ENCODE measurements at regions not wholly inside any gene's neighbourhood (a gene's known extent, or its start where the extent isn't known, plus 50 kb on each side); places are given as distances from the start of the nearest gene placed in this dataset.

GRCh38 chr20:62555642-62556420 is 80.0 kb upstream of the GATA5 start:
- Histone ChIP-seq H3K9me3 (ENCODE audit: control insufficient read depth, insufficient read depth, low read length) (no peaks in the 10 kb centered on the region), H3K9ac (ENCODE audit: low read depth, low read length) (no peak overlapping the region), H3K4me1 (ENCODE audit: control insufficient read depth, insufficient read depth, low read length) (peaks cover 2% of the 10 kb centered on the region), H3K4me3 (ENCODE audit: low read depth, low read length) (no peak overlapping the region), H3K27me3 (ENCODE audit: control insufficient read depth, insufficient read depth, low read length) (peaks cover 4% of the 10 kb centered on the region), H3K36me3 (ENCODE audit: control insufficient read depth, insufficient read depth, low read length) (no peaks in the 10 kb centered on the region)

- Histone ChIP-seq H3K4me3 (ENCODE audit: low read depth, low read length) (no peak overlapping the region), H3K36me3 (ENCODE audit: control insufficient read depth, insufficient read depth, low read length) (no peaks in the 10 kb centered on the region), H3K4me1 (ENCODE audit: control insufficient read depth, insufficient read depth, low read length) (no peaks in the 10 kb centered on the region), H3K9ac (ENCODE audit: low read depth, low read length) (no peak overlapping the region), H3K9me3 (ENCODE audit: control insufficient read depth, insufficient read depth, low read length) (no peaks in the 10 kb centered on the region), H3K27me3 (ENCODE audit: control insufficient read depth, insufficient read depth, low read length) (no peaks in the 10 kb centered on the region)
These were observed 81.7 kb upstream of the GATA5 start for GRCh38 chr20:62557462-62557861.

GRCh38 chr20:62557999-62558408 is 82.2 kb upstream of the GATA5 start:
- Histone ChIP-seq H3K9me3 (ENCODE audit: control insufficient read depth, insufficient read depth, low read length) (no peaks in the 10 kb centered on the region), H3K4me3 (ENCODE audit: low read depth, low read length) (no peak overlapping the region), H3K36me3 (ENCODE audit: control insufficient read depth, insufficient read depth, low read length) (no peaks in the 10 kb centered on the region), H3K4me1 (ENCODE audit: control insufficient read depth, insufficient read depth, low read length) (no peaks in the 10 kb centered on the region), H3K27me3 (ENCODE audit: control insufficient read depth, insufficient read depth, low read length) (no peaks in the 10 kb centered on the region), H3K9ac (ENCODE audit: low read depth, low read length) (no peak overlapping the region)

- H3K4me3 ChIP-seq (ENCODE audit: low read depth, low read length) = no peak overlapping the region
- H3K4me1 ChIP-seq (ENCODE audit: control insufficient read depth, insufficient read depth, low read length) = no peaks in the 10 kb centered on the region
- H3K9me3 ChIP-seq (ENCODE audit: control insufficient read depth, insufficient read depth, low read length) = no peaks in the 10 kb centered on the region
- no peaks in the 10 kb centered on the region for H3K27me3 ChIP-seq (ENCODE audit: control insufficient read depth, insufficient read depth, low read length)
- H3K36me3 ChIP-seq (ENCODE audit: control insufficient read depth, insufficient read depth, low read length) = no peaks in the 10 kb centered on the region
- H3K9ac ChIP-seq (ENCODE audit: low read depth, low read length) = no peak overlapping the region
These were observed 83.0 kb upstream of the GATA5 start for GRCh38 chr20:62558779-62559178.

GRCh38 chr20:62560162-62560561 is 82.1 kb upstream of the SLCO4A1 start:
- Histone ChIP-seq H3K36me3 (ENCODE audit: control insufficient read depth, insufficient read depth, low read length) (no peaks in the 10 kb centered on the region), H3K4me3 (ENCODE audit: low read depth, low read length) (no peak overlapping the region), H3K27me3 (ENCODE audit: control insufficient read depth, insufficient read depth, low read length) (no peaks in the 10 kb centered on the region), H3K9ac (ENCODE audit: low read depth, low read length) (no peak overlapping the region), H3K4me1 (ENCODE audit: control insufficient read depth, insufficient read depth, low read length) (no peaks in the 10 kb centered on the region), H3K9me3 (ENCODE audit: control insufficient read depth, insufficient read depth, low read length) (no peaks in the 10 kb centered on the region)

- Histone ChIP-seq H3K9ac (ENCODE audit: low read depth, low read length) (no peak overlapping the region), H3K4me1 (ENCODE audit: control insufficient read depth, insufficient read depth, low read length) (no peaks in the 10 kb centered on the region), H3K4me3 (ENCODE audit: low read depth, low read length) (no peak overlapping the region), H3K27me3 (ENCODE audit: control insufficient read depth, insufficient read depth, low read length) (no peaks in the 10 kb centered on the region), H3K36me3 (ENCODE audit: control insufficient read depth, insufficient read depth, low read length) (no peaks in the 10 kb centered on the region), H3K9me3 (ENCODE audit: control insufficient read depth, insufficient read depth, low read length) (no peaks in the 10 kb centered on the region)
These were observed 81.1 kb upstream of the SLCO4A1 start for GRCh38 chr20:62561182-62561581.

GRCh38 chr20:62561948-62562347 is 80.4 kb upstream of the SLCO4A1 start:
- H3K27me3 ChIP-seq (ENCODE audit: control insufficient read depth, insufficient read depth, low read length) = no peaks in the 10 kb centered on the region
- H3K36me3 ChIP-seq (ENCODE audit: control insufficient read depth, insufficient read depth, low read length) = no peaks in the 10 kb centered on the region
- H3K9ac ChIP-seq (ENCODE audit: low read depth, low read length) = no peak overlapping the region
- no peaks in the 10 kb centered on the region for H3K4me1 ChIP-seq (ENCODE audit: control insufficient read depth, insufficient read depth, low read length)
- no peaks in the 10 kb centered on the region for H3K9me3 ChIP-seq (ENCODE audit: control insufficient read depth, insufficient read depth, low read length)
- no peak overlapping the region for H3K4me3 ChIP-seq (ENCODE audit: low read depth, low read length)

GRCh38 chr20:62562831-62563230 is 79.5 kb upstream of the SLCO4A1 start:
- Histone ChIP-seq H3K4me3 (ENCODE audit: low read depth, low read length) (no peak overlapping the region), H3K36me3 (ENCODE audit: control insufficient read depth, insufficient read depth, low read length) (no peaks in the 10 kb centered on the region), H3K9me3 (ENCODE audit: control insufficient read depth, insufficient read depth, low read length) (no peaks in the 10 kb centered on the region), H3K9ac (ENCODE audit: low read depth, low read length) (no peak overlapping the region), H3K4me1 (ENCODE audit: control insufficient read depth, insufficient read depth, low read length) (no peaks in the 10 kb centered on the region), H3K27me3 (ENCODE audit: control insufficient read depth, insufficient read depth, low read length) (no peaks in the 10 kb centered on the region)

GRCh38 chr20:62563561-62563960 is 78.7 kb upstream of the SLCO4A1 start:
- no peak overlapping the region for H3K4me3 ChIP-seq (ENCODE audit: low read depth, low read length)
- no peak overlapping the region for H3K9ac ChIP-seq (ENCODE audit: low read depth, low read length)
- H3K36me3 ChIP-seq (ENCODE audit: control insufficient read depth, insufficient read depth, low read length) = no peaks in the 10 kb centered on the region
- H3K27me3 ChIP-seq (ENCODE audit: control insufficient read depth, insufficient read depth, low read length) = no peaks in the 10 kb centered on the region
- H3K4me1 ChIP-seq (ENCODE audit: control insufficient read depth, insufficient read depth, low read length) = no peaks in the 10 kb centered on the region
- H3K9me3 ChIP-seq (ENCODE audit: control insufficient read depth, insufficient read depth, low read length) = no peaks in the 10 kb centered on the region

GRCh38 chr20:62564456-62565245 is 77.7 kb upstream of the SLCO4A1 start:
- Histone ChIP-seq H3K4me1 (ENCODE audit: control insufficient read depth, insufficient read depth, low read length) (no peaks in the 10 kb centered on the region), H3K9me3 (ENCODE audit: control insufficient read depth, insufficient read depth, low read length) (no peaks in the 10 kb centered on the region), H3K9ac (ENCODE audit: low read depth, low read length) (no peak overlapping the region), H3K36me3 (ENCODE audit: control insufficient read depth, insufficient read depth, low read length) (no peaks in the 10 kb centered on the region), H3K4me3 (ENCODE audit: low read depth, low read length) (no peak overlapping the region), H3K27me3 (ENCODE audit: control insufficient read depth, insufficient read depth, low read length) (no peaks in the 10 kb centered on the region)

GRCh38 chr20:62566266-62566665 is 76.0 kb upstream of the SLCO4A1 start:
- no peaks in the 10 kb centered on the region for H3K27me3 ChIP-seq (ENCODE audit: control insufficient read depth, insufficient read depth, low read length)
- no peaks in the 10 kb centered on the region for H3K9me3 ChIP-seq (ENCODE audit: control insufficient read depth, insufficient read depth, low read length)
- no peaks in the 10 kb centered on the region for H3K36me3 ChIP-seq (ENCODE audit: control insufficient read depth, insufficient read depth, low read length)
- H3K4me3 ChIP-seq (ENCODE audit: low read depth, low read length) = no peak overlapping the region
- H3K9ac ChIP-seq (ENCODE audit: low read depth, low read length) = no peak overlapping the region
- no peaks in the 10 kb centered on the region for H3K4me1 ChIP-seq (ENCODE audit: control insufficient read depth, insufficient read depth, low read length)

- H3K4me3 ChIP-seq (ENCODE audit: low read depth, low read length) = no peak overlapping the region
- no peaks in the 10 kb centered on the region for H3K4me1 ChIP-seq (ENCODE audit: control insufficient read depth, insufficient read depth, low read length)
- no peaks in the 10 kb centered on the region for H3K27me3 ChIP-seq (ENCODE audit: control insufficient read depth, insufficient read depth, low read length)
- H3K9me3 ChIP-seq (ENCODE audit: control insufficient read depth, insufficient read depth, low read length) = no peaks in the 10 kb centered on the region
- no peak overlapping the region for H3K9ac ChIP-seq (ENCODE audit: low read depth, low read length)
- no peaks in the 10 kb centered on the region for H3K36me3 ChIP-seq (ENCODE audit: control insufficient read depth, insufficient read depth, low read length)
These were observed 75.5 kb upstream of the SLCO4A1 start for GRCh38 chr20:62566771-62567170.

Data from iPS-15b (cell line).